GM19463 (cell line): ENCODE measurements at regions not wholly inside any gene's neighbourhood (a gene's known extent, or its start where the extent isn't known, plus 50 kb on each side); places are given as distances from the start of the nearest gene placed in this dataset.

Source experiments
- ATAC-seq: cut with Tn5 transposase; IDR thresholded peaks from one replicate; pipeline ENCODE4 v1.9.1; 2021; ENCODE audit warnings: mild to moderate bottlenecking, moderate library complexity; ENCODE audit not compliant: unreplicated experiment

DNA sequence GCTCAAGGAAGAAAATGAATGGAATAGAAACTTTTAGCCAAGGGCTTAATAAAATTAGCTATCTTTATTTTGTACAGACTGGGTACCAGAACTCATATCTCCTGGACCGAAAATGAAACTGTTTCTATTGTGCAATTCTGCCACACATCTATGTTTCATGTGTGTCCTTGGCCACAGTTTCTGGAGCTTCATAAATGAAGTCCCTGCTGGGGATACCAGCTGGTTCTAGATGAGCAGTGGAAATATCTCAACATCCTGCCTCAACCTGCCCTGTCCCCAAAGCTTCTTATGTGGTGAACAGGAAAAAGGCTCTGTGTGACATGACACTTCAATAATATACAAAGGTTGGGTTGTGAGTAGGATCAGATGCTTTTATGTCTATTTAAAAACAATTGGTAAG, 310.1 kb upstream of the SORCS1 start:
- peak; percentile 41 for ATAC-seq

DNA sequence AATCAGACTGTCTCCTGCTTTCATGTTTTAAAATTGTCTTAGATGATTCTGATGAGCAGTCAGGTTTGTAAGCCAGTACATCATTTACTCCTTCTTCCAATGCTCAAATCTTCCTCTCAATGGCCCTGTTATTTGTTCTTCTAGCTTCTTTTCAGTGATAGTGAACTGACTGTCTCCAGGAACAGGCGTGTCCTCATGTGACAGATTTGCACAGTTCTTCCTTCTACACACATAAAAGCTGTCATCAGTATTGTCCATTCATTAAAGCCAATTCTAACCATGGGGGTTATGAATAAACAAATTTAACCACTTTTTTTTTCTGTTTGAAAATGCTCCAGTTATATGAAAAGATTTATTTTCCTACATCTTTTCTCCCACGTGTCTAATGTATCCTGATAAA, 308.7 kb upstream of the SORCS1 start:
- no peak for ATAC-seq

DNA sequence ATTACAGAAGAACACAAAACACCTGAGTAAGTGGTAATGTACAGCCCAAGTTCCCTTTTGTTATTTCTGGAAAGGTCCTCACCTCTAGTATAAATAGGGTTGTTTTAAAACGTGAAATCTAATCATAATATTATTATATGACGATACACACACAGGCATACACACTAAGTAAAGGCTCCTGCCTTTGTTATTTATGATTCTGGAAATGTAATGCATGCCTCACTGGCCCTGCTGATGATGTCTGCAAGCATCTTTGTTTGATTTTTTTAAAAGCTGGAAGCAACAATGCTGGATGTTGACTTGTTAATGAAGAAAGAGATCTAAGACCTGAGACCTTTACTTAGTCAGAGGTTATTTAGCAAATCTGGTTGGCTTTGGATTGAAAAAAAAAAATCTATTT, 307.4 kb upstream of the SORCS1 start:
- ATAC-seq, result no peak

DNA sequence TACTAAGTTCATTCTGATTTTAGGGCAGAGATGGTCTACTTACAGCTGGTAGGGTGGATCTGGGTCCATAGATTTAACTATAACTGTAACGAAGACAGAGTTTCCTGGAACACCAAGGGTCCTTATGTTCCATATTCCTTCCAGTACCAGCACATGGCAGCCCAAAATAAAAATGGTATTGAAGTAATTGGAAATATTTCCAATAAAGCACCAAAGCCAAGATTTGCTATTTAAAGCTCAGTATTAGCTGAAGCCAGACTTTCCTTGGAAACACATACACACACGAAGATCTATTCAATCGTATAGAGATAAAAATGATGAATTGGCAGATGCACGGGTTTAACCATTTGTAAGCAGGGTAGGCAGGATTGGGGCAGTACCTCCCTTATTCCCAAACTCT, 289.1 kb upstream of the SORCS1 start:
- no peak for ATAC-seq

DNA sequence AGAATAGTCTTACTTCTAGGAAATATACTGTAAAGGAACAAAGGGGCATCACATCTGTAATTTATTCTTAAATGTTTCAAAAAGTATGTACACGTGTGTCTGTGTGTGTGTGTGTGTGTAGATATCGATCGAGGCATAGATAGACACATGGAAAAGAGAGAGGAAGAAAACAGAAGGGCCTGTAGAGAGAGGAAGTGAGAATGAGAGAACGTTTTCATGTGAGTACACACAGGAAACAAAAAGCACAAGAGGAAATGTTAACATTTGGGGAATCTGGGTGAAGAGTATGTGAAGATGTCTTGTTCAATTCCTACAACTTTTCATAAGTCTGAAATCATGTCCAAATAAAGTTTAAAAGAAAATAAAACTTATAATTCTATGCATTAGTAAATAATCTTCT, 286.5 kb upstream of the SORCS1 start:
- no peak for ATAC-seq

DNA sequence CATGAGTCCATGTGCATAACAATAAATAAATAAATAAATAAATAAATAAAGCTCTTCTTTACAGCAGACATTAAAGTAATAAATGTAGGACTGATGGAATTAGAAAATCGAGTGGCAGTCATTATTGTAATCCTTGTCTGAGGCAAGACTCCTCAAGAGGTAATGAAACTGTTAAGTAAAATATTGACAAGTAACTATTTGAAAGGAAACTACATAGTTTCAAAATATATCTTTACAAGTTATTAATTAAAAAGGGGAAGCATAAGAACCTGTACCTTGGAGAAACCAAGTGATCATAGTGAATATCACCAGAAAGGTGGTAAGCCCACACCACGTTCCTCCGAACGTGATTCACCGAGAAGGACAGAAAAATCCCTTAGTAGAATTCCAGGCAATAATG, 285.6 kb upstream of the SORCS1 start:
- peak; percentile 68 for ATAC-seq

DNA sequence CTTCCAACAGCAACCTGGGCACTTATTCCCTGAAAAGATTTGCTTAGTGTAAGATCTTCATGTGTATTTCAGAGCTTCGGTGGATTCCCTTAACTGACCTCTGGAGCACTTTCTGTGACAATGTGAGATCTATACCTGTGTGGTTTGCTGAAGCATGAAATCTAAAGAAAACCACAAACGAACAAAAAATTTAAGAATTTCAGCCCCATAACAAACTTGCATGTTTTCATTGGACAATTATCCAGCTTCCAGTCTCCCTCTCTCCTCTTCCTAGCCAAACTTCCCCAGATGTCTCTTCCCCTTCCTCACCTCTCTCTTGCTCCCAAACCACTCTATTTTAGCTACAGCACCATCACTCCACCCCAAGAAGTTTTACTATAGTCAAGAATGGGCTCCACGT, 279.9 kb upstream of the SORCS1 start:
- ATAC-seq, result peak; percentile 35

DNA sequence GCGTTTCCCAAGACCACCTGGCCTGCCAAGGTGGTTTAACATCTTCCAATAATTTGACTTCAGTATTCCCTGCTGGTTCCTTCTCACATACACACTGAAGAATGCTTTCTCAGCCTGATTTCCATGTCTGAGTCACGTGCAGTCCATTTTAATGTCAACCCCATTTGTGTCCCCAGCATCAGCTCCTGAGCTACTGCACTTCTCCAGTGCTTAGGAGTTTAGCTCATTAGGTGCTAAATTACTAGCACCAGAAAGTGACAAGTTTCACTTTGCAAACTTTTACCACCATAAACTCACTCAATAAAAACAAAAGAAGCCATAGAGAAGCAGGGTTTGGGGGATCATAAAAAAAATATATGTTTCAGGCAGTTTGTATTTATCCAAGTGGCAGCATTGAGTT, 279.3 kb upstream of the SORCS1 start:
- ATAC-seq, result no peak

DNA sequence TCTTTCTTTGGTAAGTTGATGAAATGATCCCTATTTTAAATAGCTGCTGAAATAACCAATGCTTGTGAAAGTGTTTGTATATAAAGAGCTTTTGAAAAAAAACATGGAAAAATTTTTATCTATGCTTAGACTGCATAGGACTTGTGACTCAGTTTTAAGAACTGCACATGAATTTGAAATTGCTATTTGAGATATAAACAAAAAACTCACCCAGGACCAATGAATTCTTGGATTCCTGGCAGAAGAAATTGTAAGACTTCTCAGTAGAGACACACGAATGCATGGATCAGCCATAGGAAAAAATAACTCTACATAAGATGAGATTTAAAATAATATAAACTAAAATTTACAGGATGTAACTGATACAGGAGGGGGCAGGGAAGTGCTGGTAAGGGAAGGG, 278.8 kb upstream of the SORCS1 start:
- ATAC-seq, result no peak

DNA sequence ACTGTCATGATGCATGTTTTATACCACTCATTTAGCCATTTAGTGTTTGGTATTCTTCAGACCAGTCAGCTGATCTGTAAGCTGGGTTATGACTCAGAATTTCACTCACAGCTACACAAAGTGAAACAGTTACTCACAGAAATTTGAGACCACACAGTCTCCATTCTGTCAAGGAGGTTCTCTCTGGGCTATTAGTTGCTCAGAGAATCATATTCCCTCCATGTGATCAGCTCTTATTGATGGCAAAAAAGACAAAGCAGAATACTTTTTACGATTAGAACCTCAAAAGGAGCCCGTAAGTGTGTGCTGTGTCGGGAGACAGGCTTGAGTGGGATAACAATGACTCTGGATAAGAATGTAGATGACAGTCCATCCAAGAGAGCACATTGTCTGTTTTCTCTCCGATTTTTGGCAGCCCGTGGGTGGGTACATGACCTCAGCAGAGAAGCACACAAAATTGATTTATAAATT, 277.6 kb upstream of the SORCS1 start:
- peak; percentile 96 for ATAC-seq

DNA sequence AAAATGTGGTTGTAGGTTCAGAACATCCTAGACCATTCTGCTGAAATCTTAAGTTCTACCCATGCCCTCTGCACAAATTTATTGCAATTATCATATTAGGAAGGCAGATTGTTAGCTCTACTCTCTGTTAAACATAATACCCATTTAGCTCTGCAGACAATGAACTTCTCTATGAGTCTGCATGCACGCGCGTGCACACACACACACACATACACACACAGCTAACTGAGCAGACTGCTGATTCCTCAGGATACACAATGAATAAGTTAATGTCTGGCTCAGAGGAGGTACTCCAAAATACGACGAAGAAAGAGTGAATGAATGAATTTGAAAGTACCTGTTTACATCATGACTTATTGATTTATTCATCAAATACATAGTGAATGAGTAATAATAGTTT, 276.2 kb upstream of the SORCS1 start:
- ATAC-seq, result no peak

DNA sequence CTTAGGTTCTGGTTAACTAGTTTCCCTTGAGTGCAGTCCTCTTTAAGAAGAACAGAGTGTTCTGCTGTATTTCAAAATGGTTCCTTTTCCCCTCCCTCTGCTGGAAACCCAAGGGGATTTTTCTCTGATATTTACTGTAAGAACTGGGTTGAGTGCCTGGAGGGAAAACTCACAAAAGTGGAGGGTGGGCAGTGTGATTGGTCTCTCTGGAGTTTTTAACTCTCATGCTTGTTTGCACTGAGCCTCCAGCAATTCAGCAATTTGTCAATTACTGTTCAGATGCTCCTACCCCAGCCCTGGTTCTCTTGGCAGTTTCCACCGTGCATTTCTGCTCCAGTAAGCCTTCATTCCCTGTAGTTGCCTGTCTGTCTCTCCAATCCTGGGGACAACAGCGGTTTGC, 273.4 kb upstream of the SORCS1 start:
- ATAC-seq, result no peak

DNA sequence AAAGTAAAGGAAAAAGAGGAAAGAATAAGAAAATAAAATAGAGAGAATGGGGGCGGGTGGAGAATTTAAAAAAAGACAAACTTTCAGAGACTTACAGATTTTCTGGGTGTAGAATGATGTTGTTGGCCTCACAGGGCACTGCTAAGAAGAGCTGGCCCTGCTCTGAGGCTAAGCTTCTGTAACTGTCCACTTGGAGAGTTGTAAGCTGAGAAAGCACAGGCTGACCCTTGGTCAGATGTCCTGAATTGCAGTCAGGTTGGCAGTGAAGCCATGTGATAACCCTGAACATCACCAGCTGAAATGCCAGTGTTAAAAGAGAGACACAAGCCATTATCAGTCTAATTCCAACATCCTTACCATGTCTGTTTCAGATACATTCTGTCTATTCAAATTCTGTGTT, 272.1 kb upstream of the SORCS1 start:
- ATAC-seq, result no peak

DNA sequence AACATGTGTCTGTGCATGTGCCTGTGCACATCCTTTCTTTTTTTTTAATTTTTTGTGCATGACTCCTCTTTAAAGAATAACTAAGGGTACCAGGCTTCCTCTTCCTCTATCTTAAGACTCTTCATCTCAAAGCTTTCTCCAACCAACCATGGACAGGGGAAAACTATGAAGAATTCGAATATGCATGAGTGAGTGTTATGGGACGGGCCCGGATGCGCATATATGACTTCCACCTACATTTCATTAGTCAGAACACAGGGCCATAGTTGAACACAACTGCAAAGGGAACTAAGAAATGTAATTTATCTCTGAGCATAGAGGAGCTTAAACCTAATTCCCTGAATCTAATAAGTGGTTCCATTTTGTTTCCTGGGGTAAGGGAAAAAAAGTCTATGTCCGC, 270.3 kb upstream of the SORCS1 start:
- no peak for ATAC-seq

DNA sequence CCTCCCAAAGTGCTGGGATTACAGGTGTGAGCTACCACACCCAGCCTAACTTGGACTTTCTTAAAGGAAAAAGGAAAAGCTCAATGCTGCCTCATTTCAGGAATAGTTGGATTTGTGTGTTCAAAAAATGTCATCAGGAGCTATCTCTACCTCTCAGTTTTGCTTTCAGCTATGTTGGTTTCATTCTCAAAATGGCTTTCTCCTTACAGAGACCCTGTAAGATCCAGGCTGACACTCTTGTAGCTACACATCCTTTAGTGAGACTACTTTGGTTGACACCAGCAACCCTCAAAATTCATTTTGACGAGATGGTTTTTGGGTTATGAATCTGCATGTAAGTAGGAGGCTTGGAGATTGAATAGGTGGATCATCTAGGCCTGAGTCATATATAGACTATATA, 269.7 kb upstream of the SORCS1 start:
- no peak for ATAC-seq

DNA sequence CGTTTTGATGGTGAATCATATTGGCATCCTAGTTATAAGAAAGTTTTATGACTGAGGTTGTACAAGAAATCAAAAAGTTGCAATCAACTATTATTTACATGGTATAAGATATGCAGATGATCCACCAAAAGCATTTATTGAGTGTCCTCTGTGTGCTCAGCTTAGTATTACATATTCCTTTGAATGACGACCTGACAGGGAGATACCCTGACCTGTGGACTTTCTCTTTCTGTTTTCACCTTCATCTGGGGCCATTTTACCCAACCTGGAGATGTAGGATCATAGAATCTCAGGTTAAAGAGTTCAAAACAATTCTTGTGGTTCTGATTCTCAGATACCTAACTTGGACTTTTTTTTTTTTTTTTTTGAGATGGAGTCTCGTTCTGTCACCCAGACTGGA, 269.1 kb upstream of the SORCS1 start:
- ATAC-seq, result no peak

DNA sequence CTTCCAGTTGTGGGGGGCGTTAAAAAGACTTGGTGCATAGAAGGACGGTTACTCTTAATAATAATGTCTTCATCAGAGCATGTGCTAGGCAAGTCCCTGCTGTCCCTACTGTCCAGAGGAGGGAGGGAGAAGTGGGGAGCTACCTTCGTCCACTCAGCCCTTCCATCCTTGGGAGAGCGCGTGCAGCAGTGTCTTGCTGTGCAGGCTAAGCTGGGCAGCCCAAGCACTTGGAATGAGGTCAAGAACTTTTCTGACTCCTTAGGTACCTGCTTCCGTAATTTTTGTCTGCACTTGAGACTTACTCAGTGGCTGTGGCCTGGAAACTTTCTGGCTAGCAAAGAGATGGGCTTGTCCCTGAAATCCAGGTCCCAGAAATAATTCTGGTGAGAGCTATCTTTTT, 265.9 kb upstream of the SORCS1 start:
- ATAC-seq, result no peak

DNA sequence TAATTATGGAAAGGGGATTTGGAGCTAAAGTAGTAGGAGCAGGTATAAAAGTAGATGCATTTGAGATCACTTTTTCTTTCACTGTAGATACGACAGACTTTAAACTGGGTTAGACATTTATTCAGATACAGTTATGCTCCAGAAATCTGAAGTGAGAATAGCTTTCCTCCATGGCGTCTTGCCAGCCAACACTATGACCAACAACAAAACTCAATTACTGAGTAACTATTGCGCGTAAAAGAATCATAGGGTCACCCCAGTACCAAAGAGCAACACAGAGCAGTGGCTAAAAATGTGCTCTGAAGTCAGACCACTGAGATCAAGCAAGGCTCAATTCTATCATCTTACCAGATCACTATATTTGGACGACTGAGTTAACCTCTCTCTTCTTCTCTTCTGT, 262.5 kb upstream of the SORCS1 start:
- ATAC-seq, result no peak

DNA sequence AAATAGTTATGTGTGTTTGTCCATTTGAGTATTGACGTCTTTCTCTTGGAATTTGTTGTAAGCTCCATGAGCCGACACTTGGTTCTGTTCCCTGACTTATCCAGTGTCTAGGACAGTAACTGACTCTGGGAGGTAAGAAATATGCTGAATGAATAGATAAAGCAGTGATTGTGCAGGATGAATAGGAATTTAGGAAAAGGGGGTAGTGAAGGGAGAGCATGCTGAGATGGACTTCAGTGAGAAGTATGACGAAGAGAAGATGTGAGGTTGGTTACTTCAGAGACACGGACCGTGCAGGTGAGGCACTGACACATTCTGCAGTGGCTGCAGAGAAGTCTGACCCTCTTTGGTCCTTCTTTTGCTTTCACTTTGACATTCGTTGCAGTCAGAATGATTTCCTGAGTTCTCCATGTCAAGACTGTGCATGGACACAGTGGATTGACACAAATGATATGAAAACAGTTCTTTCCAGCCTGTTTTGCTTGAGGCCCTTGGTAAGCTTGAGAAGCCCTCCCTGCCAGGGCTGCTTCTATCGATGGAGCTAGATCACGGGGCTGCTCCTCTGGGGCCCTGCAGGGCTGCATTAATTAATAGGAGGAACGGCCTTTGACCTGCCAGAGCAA, 261.5 kb upstream of the SORCS1 start:
- peak; percentile 67 for ATAC-seq

DNA sequence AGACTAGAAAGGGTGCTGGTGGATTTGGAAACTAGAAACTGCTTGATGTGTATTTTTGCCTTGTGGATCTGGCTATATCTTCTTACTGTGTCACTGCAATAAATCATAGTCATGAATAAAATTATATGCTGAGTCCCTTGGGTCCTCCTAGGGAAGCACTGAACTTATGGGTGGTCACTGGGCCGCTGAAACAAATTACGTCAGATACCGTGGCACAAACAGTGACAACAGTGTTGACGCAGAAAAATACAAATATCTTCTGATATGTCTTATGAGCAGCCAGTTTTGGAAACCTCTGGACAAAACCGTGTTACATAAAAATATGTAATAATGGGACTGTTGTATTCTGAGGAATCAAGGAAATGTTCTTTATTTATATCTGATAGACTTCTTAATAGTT, 260.1 kb upstream of the SORCS1 start:
- ATAC-seq, result no peak

DNA sequence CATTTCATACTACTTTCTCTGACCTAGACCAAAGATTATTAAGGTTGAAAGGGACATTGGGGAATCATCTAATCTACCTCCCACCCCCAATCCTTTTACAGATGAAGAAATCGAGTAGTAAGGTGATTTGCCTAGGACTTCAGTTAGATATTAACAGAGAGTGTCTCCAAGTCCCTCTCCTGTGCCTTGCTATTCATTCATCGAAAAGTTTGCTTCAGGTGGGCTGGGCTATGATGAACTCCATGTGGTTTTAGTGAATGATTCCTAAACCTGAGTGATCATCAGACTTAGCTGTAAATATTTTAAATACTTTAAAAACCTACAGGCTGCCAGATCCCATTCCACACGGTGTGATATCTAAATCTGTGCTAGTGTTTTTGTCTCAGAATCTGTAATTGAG, 259.4 kb upstream of the SORCS1 start:
- ATAC-seq, result peak; percentile 55

DNA sequence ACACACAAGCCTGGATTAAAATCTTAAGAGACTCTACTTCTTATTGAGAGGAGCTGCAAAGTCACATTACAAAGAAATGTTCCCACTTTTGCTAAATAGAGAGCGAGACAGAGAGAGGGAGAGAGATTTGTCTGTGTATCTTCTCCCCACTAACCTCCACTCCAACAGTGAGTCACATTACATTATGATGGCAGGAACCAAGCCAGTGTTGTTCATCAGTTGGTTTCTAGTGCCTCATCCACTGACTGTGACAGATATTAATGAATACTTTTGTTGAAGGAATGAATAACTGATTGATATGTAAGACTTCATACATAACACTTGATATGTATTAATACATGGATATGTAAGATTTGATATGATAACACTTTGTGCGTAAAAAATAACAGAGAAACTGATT, 258.2 kb upstream of the SORCS1 start:
- ATAC-seq, result no peak

DNA sequence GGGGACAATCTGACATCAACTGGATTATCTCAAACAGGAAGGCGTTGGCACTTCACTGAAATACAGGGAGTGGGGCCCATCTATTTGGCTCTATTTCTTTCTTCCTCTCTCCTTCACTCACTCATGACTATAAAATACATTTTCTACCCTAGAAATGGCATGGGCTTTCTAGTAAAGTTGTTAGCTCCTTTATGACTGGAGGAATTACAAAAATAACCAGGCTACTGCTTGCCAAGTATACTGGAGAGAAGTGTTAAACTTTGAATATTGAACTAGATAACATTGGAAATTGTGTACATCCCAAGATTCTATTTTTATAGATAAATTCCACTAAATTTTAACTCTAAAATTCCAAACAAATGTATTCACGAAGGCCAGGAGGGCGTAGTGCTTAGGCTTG, 255.7 kb upstream of the SORCS1 start:
- no peak for ATAC-seq
